ENCODE measurements at regions not wholly inside any gene's neighbourhood (a gene's known extent, or its start where the extent isn't known, plus 50 kb on each side); places are given as distances from the start of the nearest gene placed in this dataset.

DNA sequence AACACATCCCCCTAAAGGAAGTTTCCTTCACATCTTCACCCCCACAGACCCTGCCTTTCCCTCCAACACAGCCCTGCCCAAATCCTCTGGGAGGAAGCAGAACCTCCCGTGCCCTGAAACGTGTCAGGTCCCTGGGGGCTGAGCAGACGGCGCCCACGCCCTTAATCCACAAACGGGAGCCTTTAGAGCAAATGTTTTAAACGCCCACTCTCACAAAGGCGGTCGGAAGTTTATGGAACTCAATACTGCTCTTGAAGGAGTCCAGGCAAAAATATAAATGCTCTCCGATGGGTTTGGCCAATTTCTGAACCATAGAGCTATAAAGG lies 237.1 kb upstream of the AFDN start:
- TF ChIP-seq, protein P1, sequence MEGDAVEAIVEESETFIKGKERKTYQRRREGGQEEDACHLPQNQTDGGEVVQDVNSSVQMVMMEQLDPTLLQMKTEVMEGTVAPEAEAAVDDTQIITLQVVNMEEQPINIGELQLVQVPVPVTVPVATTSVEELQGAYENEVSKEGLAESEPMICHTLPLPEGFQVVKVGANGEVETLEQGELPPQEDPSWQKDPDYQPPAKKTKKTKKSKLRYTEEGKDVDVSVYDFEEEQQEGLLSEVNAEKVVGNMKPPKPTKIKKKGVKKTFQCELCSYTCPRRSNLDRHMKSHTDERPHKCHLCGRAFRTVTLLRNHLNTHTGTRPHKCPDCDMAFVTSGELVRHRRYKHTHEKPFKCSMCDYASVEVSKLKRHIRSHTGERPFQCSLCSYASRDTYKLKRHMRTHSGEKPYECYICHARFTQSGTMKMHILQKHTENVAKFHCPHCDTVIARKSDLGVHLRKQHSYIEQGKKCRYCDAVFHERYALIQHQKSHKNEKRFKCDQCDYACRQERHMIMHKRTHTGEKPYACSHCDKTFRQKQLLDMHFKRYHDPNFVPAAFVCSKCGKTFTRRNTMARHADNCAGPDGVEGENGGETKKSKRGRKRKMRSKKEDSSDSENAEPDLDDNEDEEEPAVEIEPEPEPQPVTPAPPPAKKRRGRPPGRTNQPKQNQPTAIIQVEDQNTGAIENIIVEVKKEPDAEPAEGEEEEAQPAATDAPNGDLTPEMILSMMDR (IDR thresholded peaks at IDR 0.05; ENCODE audit: control extremely low read depth, extremely low read depth, low read depth, missing control alignments): no peak
- no peak for DNase-seq (ENCODE audit: extremely low spot score)
- CTCF ChIA-PET: no interaction called here
- POLR2A ChIA-PET: no interaction called here

DNA sequence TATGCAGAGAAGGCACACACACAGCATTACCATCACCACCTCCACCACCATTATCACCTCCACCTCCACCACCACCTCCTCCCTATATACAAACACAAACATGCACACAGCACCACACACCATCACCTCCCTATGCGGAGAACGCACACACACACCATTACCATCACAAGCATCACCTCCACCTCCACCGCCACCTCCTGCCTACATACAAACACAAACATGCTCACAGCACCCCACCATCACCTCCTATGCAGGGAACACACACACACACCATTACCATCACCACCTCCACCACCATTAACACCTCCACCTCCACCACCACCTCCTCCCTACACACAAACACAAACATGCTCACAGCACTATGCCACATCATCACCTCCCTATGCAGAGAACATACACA lies 236.5 kb upstream of the AFDN start:
- DNase-seq (ENCODE audit: extremely low spot score): no peak
- TF ChIP-seq, protein P1 (IDR thresholded peaks at IDR 0.05; ENCODE audit: control extremely low read depth, extremely low read depth, low read depth, missing control alignments): no peak
- CTCF ChIA-PET: no interaction called here

More for the DNA sequence above, 236.5 kb upstream of the AFDN start:
- POLR2A ChIA-PET: no interaction called here

All from GM10248 (cell line).